B cell (primary cell): ENCODE measurements at regions not wholly inside any gene's neighbourhood (a gene's known extent, or its start where the extent isn't known, plus 50 kb on each side); places are given as distances from the start of the nearest gene placed in this dataset.

Experiments
- ATAC-seq: fragments of 200-7000 bp; cut with Tn5 transposase; one replicate; pipeline ENCODE4 v1.10.0; 2021; ENCODE audit warnings: low read depth, mild to moderate bottlenecking, moderate number of reproducible peaks, moderate library complexity
- CTCF ChIA-PET: fragments of 350-600 bp; sonication (Branson Sonifier 250); formaldehyde crosslinking; loops from one replicate; lab custom pipeline; 2021; ENCODE audit warnings: antibody characterized with exemption, inconsistent platforms; lab: Charles Lee
- POLR2A ChIA-PET: fragments of 350-600 bp; sonication (Branson Sonifier 250); formaldehyde crosslinking; loops from one replicate; lab custom pipeline; 2021; ENCODE audit warnings: antibody characterized with exemption; lab: Charles Lee
- DNase-seq: peaks from one replicate; pipeline ENCODE4 v3.0.0; 2013
- H2AFZ ChIP-seq: 2 replicates; pipeline ENCODE4 v1.6.1; 2012; ENCODE audit warnings: mild to moderate bottlenecking, low read depth, low read length; ENCODE audit not compliant: insufficient read depth, poor library complexity, severe bottlenecking
- H3K27ac ChIP-seq, 2 donors: 1 replicate in 1 of 2; 2 replicates in 1 of 2; pipeline ENCODE4 v1.5.1; 2012 to 2013; ENCODE audit warnings: low read length in 2 of 2, mild to moderate bottlenecking in 2 of 2, moderate library complexity in 1 of 2
- H3K27me3 ChIP-seq, 4 experiments: fragments of 200-600 bp in 1 of 4; sonication (generic) in 1 of 4; replicated peaks in 1 of 4; 1 replicate in 2 of 4; 2 replicates in 2 of 4; pipeline versions ENCODE4 v1.6.1 to v1.7.0; 2013 to 2016; ENCODE audit warnings: low read length in 3 of 4, mild to moderate bottlenecking in 2 of 4, mixed read lengths in 1 of 4, moderate library complexity in 1 of 4; ENCODE audit not compliant: insufficient read depth in 4 of 4, control insufficient read depth in 3 of 4; ENCODE audit errors: control extremely low read depth in 1 of 4
- H3K36me3 ChIP-seq, 2 experiments: replicated peaks in 1 of 2; 1 replicate in 1 of 2; 2 replicates in 1 of 2; pipeline versions ENCODE4 v1.6.1 to v1.7.1; 2013; ENCODE audit warnings: low read length in 1 of 2; ENCODE audit not compliant: insufficient read depth in 2 of 2, control insufficient read depth in 1 of 2; ENCODE audit errors: control extremely low read depth in 1 of 2, extremely low read depth in 1 of 2
- H3K4me1 ChIP-seq, 2 donors: fragments of 200-600 bp in 1 of 2; sonication (generic) in 1 of 2; 1 replicate in 1 of 2; 2 replicates in 1 of 2; pipeline versions ENCODE4 v1.5.1 to v1.6.1; 2013 to 2017; ENCODE audit warnings: low read length in 2 of 2; ENCODE audit not compliant: control insufficient read depth in 2 of 2, insufficient read depth in 2 of 2
- H3K4me2 ChIP-seq: replicated peaks from 2 replicates; pipeline ENCODE3; 2012; ENCODE audit warnings: mild to moderate bottlenecking, low read depth, low read length; ENCODE audit not compliant: poor library complexity, severe bottlenecking
- H3K4me3 ChIP-seq, 5 experiments: fragments of 200-600 bp in 1 of 5; sonication (generic) in 1 of 5; 1 replicate in 3 of 5; 2 replicates in 2 of 5; pipeline versions ENCODE4 v1.5.1 to v1.7.0; 2011 to 2016; ENCODE audit warnings: low read length in 4 of 5, mild to moderate bottlenecking in 4 of 5, low read depth in 2 of 5, control low read depth in 1 of 5, moderate library complexity in 1 of 5; ENCODE audit not compliant: insufficient read depth in 1 of 5; ENCODE audit errors: control extremely low read depth in 1 of 5, extremely low read depth in 1 of 5
- H3K79me2 ChIP-seq: fragments of 200-600 bp; sonication (generic); one replicate; pipeline ENCODE4 v1.6.0; 2016; ENCODE audit warnings: low read length; ENCODE audit not compliant: control insufficient read depth, insufficient read depth
- H3K9ac ChIP-seq: fragments of 200-600 bp; sonication (generic); 2 replicates; pipeline ENCODE4 v1.6.1; 2017; ENCODE audit warnings: mild to moderate bottlenecking, low read length, moderate library complexity
- H3K9me3 ChIP-seq, 3 donors: one replicate each; pipeline versions ENCODE4 v1.6.1 to v1.7.1; 2013; ENCODE audit warnings: low read length in 2 of 3; ENCODE audit not compliant: control insufficient read depth in 2 of 3, insufficient read depth in 1 of 3; ENCODE audit errors: control extremely low read depth in 1 of 3
- H4K20me1 ChIP-seq: 2 replicates; pipeline ENCODE4 v1.6.0; 2012; ENCODE audit warnings: mild to moderate bottlenecking, low read length; ENCODE audit not compliant: insufficient read depth, control insufficient read depth, poor library complexity, severe bottlenecking
- H3K27ac Mint-ChIP-seq: one replicate; pipeline ENCODE4 v1.8.0; 2021; ENCODE audit warnings: mixed read lengths
- H3K27me3 Mint-ChIP-seq: one replicate; pipeline ENCODE4 v1.8.0; 2021; ENCODE audit warnings: mixed read lengths
- H3K4me1 Mint-ChIP-seq: one replicate; pipeline ENCODE4 v1.8.0; 2021; ENCODE audit warnings: mixed read lengths
- H3K4me3 Mint-ChIP-seq: one replicate; pipeline ENCODE4 v1.8.0; 2021; ENCODE audit warnings: mixed read lengths
- H3K9me3 Mint-ChIP-seq: one replicate; pipeline ENCODE4 v1.8.0; 2022; ENCODE audit warnings: mixed read lengths; ENCODE audit not compliant: insufficient read depth
- EZH2 ChIP-seq: IDR thresholded peaks from 2 replicates; pipeline ENCODE4 v1.6.1; 2012; ENCODE audit warnings: borderline replicate concordance, low read depth, mild to moderate bottlenecking, moderate library complexity, low read length; ENCODE audit not compliant: insufficient read depth, poor library complexity, severe bottlenecking
- WGBS: methylation state at CpG from one replicate; pipeline ENCODE4 v1.1.5; 2013; ENCODE audit warnings: missing lambda C conversion rate; ENCODE audit not compliant: insufficient coverage; 5-methylcytosine and 5-hydroxymethylcytosine counted together
- intact Hi-C: fragments of 100-400 bp; cut with micrococcal nuclease; formaldehyde crosslinking; loops from one replicate; pipeline ENCODE4 v1.10.0; 2022
- TF ChIP-seq, protein P1 (sequence below): fragments of 200-600 bp; IDR thresholded peaks from one replicate; pipeline ENCODE4 v1.8.0; 2022; ENCODE audit warnings: antibody characterized with exemption, mild to moderate bottlenecking

DNA sequence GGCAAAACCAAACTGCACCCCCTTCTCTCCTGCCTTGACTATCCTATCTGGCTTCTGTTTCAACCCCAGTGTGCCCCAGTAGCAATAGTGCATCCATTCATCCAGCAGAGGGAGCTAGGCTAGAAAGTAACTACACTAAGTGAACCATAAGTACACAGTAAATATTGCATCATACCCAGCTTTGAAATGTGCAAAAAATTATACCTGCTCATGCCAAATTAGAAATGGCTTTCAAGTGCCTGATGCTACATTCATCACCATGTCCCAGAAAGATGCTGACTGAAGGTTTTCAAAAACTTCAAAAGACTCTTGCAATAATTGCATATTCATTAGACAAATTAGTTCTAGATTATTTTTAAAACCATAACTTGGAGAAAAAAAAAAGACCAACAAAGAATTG lies 153.5 kb downstream of the PRELID2 start:
- no peaks in the 10 kb centered on the region for H4K20me1 ChIP-seq
- no peaks in the 10 kb centered on the region for H3K27me3 ChIP-seq
- H2AFZ ChIP-seq: no peak overlapping the region
- DNase-seq (peak; percentile 38), ATAC-seq (no peak)
- no peaks in the 10 kb centered on the region for H3K4me1 ChIP-seq
- H3K27ac ChIP-seq: no peak overlapping the region
- TF ChIP-seq EZH2: no peak
- TF ChIP-seq, protein P1, sequence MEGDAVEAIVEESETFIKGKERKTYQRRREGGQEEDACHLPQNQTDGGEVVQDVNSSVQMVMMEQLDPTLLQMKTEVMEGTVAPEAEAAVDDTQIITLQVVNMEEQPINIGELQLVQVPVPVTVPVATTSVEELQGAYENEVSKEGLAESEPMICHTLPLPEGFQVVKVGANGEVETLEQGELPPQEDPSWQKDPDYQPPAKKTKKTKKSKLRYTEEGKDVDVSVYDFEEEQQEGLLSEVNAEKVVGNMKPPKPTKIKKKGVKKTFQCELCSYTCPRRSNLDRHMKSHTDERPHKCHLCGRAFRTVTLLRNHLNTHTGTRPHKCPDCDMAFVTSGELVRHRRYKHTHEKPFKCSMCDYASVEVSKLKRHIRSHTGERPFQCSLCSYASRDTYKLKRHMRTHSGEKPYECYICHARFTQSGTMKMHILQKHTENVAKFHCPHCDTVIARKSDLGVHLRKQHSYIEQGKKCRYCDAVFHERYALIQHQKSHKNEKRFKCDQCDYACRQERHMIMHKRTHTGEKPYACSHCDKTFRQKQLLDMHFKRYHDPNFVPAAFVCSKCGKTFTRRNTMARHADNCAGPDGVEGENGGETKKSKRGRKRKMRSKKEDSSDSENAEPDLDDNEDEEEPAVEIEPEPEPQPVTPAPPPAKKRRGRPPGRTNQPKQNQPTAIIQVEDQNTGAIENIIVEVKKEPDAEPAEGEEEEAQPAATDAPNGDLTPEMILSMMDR: peak; percentile 56
- no peak overlapping the region for H3K4me2 ChIP-seq
- no peaks in the 10 kb centered on the region for H3K36me3 ChIP-seq
- no peak overlapping the region for H3K4me3 Mint-ChIP-seq
- no peak overlapping the region for H3K4me3 ChIP-seq
- no peaks in the 10 kb centered on the region for H3K27me3 Mint-ChIP-seq
- intact Hi-C loops: loop anchor here (5.0 kb wide), 1 partner anchor 146 kb away; no protein-coding TSS in a partner anchor
- H3K9me3 ChIP-seq: no peaks in the 10 kb centered on the region
- no peaks in the 10 kb centered on the region for H3K9me3 Mint-ChIP-seq
- no peak overlapping the region for H3K9ac ChIP-seq
- no peaks in the 10 kb centered on the region for H3K4me1 Mint-ChIP-seq
- H3K79me2 ChIP-seq: no peaks in the 10 kb centered on the region
- ChIA-PET POLR2A (no interaction called here), CTCF (interaction anchor here (0.6 to 1.1 kb wide), 3 partner anchors 52 to 146 kb away, joined by 3 to 4 read pairs (median 3); no protein-coding TSS in a partner anchor)
- no peak overlapping the region for H3K27ac Mint-ChIP-seq

DNA sequence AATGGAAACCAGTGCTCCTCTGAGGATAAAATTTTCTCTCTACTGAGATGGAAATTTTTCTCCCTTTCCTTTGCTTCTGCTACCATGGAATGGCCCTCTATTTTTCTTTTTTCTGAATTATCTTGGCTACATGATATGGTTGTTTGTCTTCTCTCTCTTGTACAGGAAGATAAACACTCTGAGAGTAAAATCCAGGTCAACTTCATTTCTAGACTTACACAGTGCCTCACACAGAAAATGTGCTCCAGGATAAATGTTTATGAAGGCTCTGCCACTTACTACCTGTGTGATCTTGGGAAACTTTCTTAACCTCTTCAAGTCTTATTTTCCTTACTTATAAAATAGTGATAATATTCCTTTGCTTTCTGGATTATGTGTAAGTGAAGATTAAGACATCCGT lies 153.9 kb downstream of the PRELID2 start:
- no peak overlapping the region for H3K4me3 Mint-ChIP-seq
- POLR2A ChIA-PET: no interaction called here
- 100% methylated on average over 1 of the region's 1 CpG for WGBS

More for the DNA sequence above, 153.9 kb downstream of the PRELID2 start:
- CTCF ChIA-PET: interaction anchor here (1.1 kb wide), 1 partner anchor 145 kb away, joined by 4 read pairs; no protein-coding TSS in a partner anchor
- ATAC-seq: no peak
- Histone ChIP-seq H3K27me3 (no peaks in the 10 kb centered on the region), H3K4me1 (no peaks in the 10 kb centered on the region), H3K9me3 (no peaks in the 10 kb centered on the region), H3K79me2 (no peaks in the 10 kb centered on the region), H2AFZ (no peak overlapping the region), H3K4me2 (no peak overlapping the region), H3K4me3 (no peak overlapping the region), H3K27ac (no peak overlapping the region), H3K36me3 (no peaks in the 10 kb centered on the region), H3K9ac (no peak overlapping the region), H4K20me1 (no peaks in the 10 kb centered on the region)
- Mint-ChIP-seq H3K27me3 (no peaks in the 10 kb centered on the region), H3K4me1 (no peaks in the 10 kb centered on the region), H3K27ac (no peak overlapping the region), H3K9me3 (no peaks in the 10 kb centered on the region)
- intact Hi-C loops: loop anchor here (5.0 kb wide), 1 partner anchor 146 kb away; no protein-coding TSS in a partner anchor
- TF ChIP-seq, protein P1: no peak
- no peak for TF ChIP-seq EZH2
- DNase-seq: no peak
